Amniotic epithelial cell (primary cell): ENCODE measurements at regions not wholly inside any gene's neighbourhood (a gene's known extent, or its start where the extent isn't known, plus 50 kb on each side); places are given as distances from the start of the nearest gene placed in this dataset.

ENCODE experiments used
- DNase-seq: peaks from one replicate; pipeline ENCODE4 v3.0.0-alpha.2; 2010; ENCODE audit warnings: low read depth

GRCh38 chr5:24714746-24715145 is 70.0 kb upstream of the CDH10 start:
- no peak for DNase-seq

- no peak for DNase-seq
Observed at GRCh38 chr5:24712947-24713346, 68.2 kb upstream of the CDH10 start.

- DNase-seq = no peak
Observed at GRCh38 chr5:24712047-24712446, 67.3 kb upstream of the CDH10 start.

GRCh38 chr5:24703934-24704333 is 59.2 kb upstream of the CDH10 start:
- no peak for DNase-seq
